GM21515 (cell line): ENCODE measurements at regions not wholly inside any gene's neighbourhood (a gene's known extent, or its start where the extent isn't known, plus 50 kb on each side); places are given as distances from the start of the nearest gene placed in this dataset.
"Not testable (repeated sequence)": the region's sequence is repeated elsewhere in the genome, so short reads cannot be mapped to it uniquely, and the experiment has no call there.

Experiments
- ATAC-seq: cut with Tn5 transposase; IDR thresholded peaks from one replicate; pipeline ENCODE4 v1.9.1; 2021; ENCODE audit not compliant: unreplicated experiment

- ATAC-seq = not testable (repeated sequence)
Observed at GRCh38 chr14:87020106-87020505, 972.9 kb downstream of the GALC start.

- no peak for ATAC-seq
Observed at GRCh38 chr14:87018294-87018693, 974.7 kb downstream of the GALC start.

- ATAC-seq = no peak
Observed at GRCh38 chr14:87017335-87017734, 975.6 kb downstream of the GALC start.

GRCh38 chr14:87014856-87015255 is 978.1 kb downstream of the GALC start:
- ATAC-seq = no peak

GRCh38 chr14:87013583-87013982 is 979.4 kb downstream of the GALC start:
- ATAC-seq = no peak

GRCh38 chr14:87008965-87009364 is 984.0 kb downstream of the GALC start:
- ATAC-seq = no peak

- no peak for ATAC-seq
Observed at GRCh38 chr14:87005280-87005679, 987.7 kb downstream of the GALC start.

GRCh38 chr14:87002776-87003175 is 990.2 kb downstream of the GALC start:
- no peak for ATAC-seq

- no peak for ATAC-seq
Observed at GRCh38 chr14:87001333-87001732, 991.6 kb downstream of the GALC start.

GRCh38 chr14:87000081-87000480 is 992.9 kb downstream of the GALC start:
- no peak for ATAC-seq

GRCh38 chr14:86999036-86999435 is 993.9 kb downstream of the GALC start:
- ATAC-seq = no peak

- no peak for ATAC-seq
Observed at GRCh38 chr14:86997271-86997670, 995.7 kb downstream of the GALC start.

- no peak for ATAC-seq
Observed at GRCh38 chr14:86990396-86990795, 1002.6 kb downstream of the GALC start.

- ATAC-seq = no peak
Observed at GRCh38 chr14:86989285-86989684, 1003.7 kb downstream of the GALC start.

GRCh38 chr14:86987966-86988365 is 1005.0 kb downstream of the GALC start:
- no peak for ATAC-seq

GRCh38 chr14:86973177-86973576 is 1019.8 kb downstream of the GALC start:
- no peak for ATAC-seq

- no peak for ATAC-seq
Observed at GRCh38 chr14:86971292-86971691, 1021.7 kb downstream of the GALC start.

- no peak for ATAC-seq
Observed at GRCh38 chr14:86961106-86961716, 1031.8 kb downstream of the GALC start.

GRCh38 chr14:86955771-86956354 is 1037.1 kb downstream of the GALC start:
- no peak for ATAC-seq

GRCh38 chr14:86954623-86955022 is 1038.4 kb downstream of the GALC start:
- no peak for ATAC-seq

- ATAC-seq = no peak
Observed at GRCh38 chr14:86946446-86946845, 1046.5 kb downstream of the GALC start.

- ATAC-seq = no peak
Observed at GRCh38 chr14:86944434-86944833, 1048.5 kb downstream of the GALC start.
